GM18867 (cell line): ENCODE measurements at regions not wholly inside any gene's neighbourhood (a gene's known extent, or its start where the extent isn't known, plus 50 kb on each side); places are given as distances from the start of the nearest gene placed in this dataset.

Source experiments
- ATAC-seq: cut with Tn5 transposase; IDR thresholded peaks from one replicate; pipeline ENCODE4 v1.9.1; 2021; ENCODE audit warnings: mild to moderate bottlenecking, moderate library complexity; ENCODE audit not compliant: unreplicated experiment

GRCh38 chr20:6944292-6944691, 176.8 kb downstream of the BMP2 start:
- ATAC-seq: no peak

- no peak for ATAC-seq
Observed at GRCh38 chr20:6953611-6954010, 186.1 kb downstream of the BMP2 start.

- no peak for ATAC-seq
Observed at GRCh38 chr20:6954219-6954618, 186.7 kb downstream of the BMP2 start.

- ATAC-seq: no peak
Observed at GRCh38 chr20:6956056-6956455, 188.6 kb downstream of the BMP2 start.

- no peak for ATAC-seq
Observed at GRCh38 chr20:6956574-6956973, 189.1 kb downstream of the BMP2 start.

- no peak for ATAC-seq
Observed at GRCh38 chr20:6959900-6960312, 192.4 kb downstream of the BMP2 start.

GRCh38 chr20:6966721-6967120, 199.2 kb downstream of the BMP2 start:
- no peak for ATAC-seq

- ATAC-seq: no peak
Observed at GRCh38 chr20:6974838-6975237, 207.4 kb downstream of the BMP2 start.

- ATAC-seq: no peak
Observed at GRCh38 chr20:6975311-6975710, 207.8 kb downstream of the BMP2 start.

- ATAC-seq: no peak
Observed at GRCh38 chr20:6976106-6976900, 208.8 kb downstream of the BMP2 start.

- ATAC-seq: no peak
Observed at GRCh38 chr20:6979621-6980020, 212.1 kb downstream of the BMP2 start.

GRCh38 chr20:6993011-6993410, 225.5 kb downstream of the BMP2 start:
- ATAC-seq: no peak

GRCh38 chr20:6993511-6993910, 226.0 kb downstream of the BMP2 start:
- no peak for ATAC-seq

- no peak for ATAC-seq
Observed at GRCh38 chr20:6994452-6994851, 227.0 kb downstream of the BMP2 start.

GRCh38 chr20:6998909-6999308, 231.4 kb downstream of the BMP2 start:
- no peak for ATAC-seq

- ATAC-seq: no peak
Observed at GRCh38 chr20:6999381-6999780, 231.9 kb downstream of the BMP2 start.

GRCh38 chr20:7003598-7003997, 236.1 kb downstream of the BMP2 start:
- no peak for ATAC-seq

- ATAC-seq: no peak
Observed at GRCh38 chr20:7004801-7005200, 237.3 kb downstream of the BMP2 start.

GRCh38 chr20:7010527-7010926, 243.0 kb downstream of the BMP2 start:
- ATAC-seq: no peak

GRCh38 chr20:7015257-7015656, 247.8 kb downstream of the BMP2 start:
- no peak for ATAC-seq

GRCh38 chr20:7022597-7022996, 255.1 kb downstream of the BMP2 start:
- ATAC-seq: no peak

GRCh38 chr20:7025635-7026034, 258.1 kb downstream of the BMP2 start:
- ATAC-seq: no peak

GRCh38 chr20:7029019-7029418, 261.5 kb downstream of the BMP2 start:
- ATAC-seq: no peak
